BE2C (cell line): ENCODE measurements at regions not wholly inside any gene's neighbourhood (a gene's known extent, or its start where the extent isn't known, plus 50 kb on each side); places are given as distances from the start of the nearest gene placed in this dataset.

Source experiments
- DNase-seq: peaks from one replicate; pipeline ENCODE4 v3.0.0-alpha.2; 2020
- H3K27me3 ChIP-seq: fragments of 250-450 bp; sonication (Bioruptor Pico); 2 replicates; pipeline ENCODE4 v1.5.1; 2020; ENCODE audit warnings: mild to moderate bottlenecking
- H3K36me3 ChIP-seq: fragments of 250-450 bp; sonication (Bioruptor Pico); 2 replicates; pipeline ENCODE4 v1.5.1; 2020; ENCODE audit warnings: mild to moderate bottlenecking
- H3K4me1 ChIP-seq: fragments of 250-450 bp; sonication (Bioruptor Pico); 2 replicates; pipeline ENCODE4 v1.5.1; 2020
- H3K4me3 ChIP-seq: 2 replicates; pipeline ENCODE4 v1.5.1; 2011; ENCODE audit warnings: low read depth, low read length
- H3K9me3 ChIP-seq: fragments of 250-450 bp; sonication (Bioruptor Pico); 2 replicates; pipeline ENCODE4 v1.5.1; 2020
- TF ChIP-seq, protein P1 (sequence below): IDR thresholded peaks from 2 replicates; pipeline ENCODE4 v1.5.1; 2012; ENCODE audit warnings: mild to moderate bottlenecking, low read depth, low read length

GRCh38 chr18:11215216-11215615, 65.8 kb upstream of the PIEZO2 start:
- no peaks in the 10 kb centered on the region for H3K9me3 ChIP-seq
- DNase-seq = no peak
- peaks cover 4% of the 10 kb centered on the region; the same call in 1 of the 2 replicates for H3K4me1 ChIP-seq
- H3K27me3 ChIP-seq = no peaks in the 10 kb centered on the region
- no peak overlapping the region for H3K4me3 ChIP-seq
- H3K36me3 ChIP-seq = no peaks in the 10 kb centered on the region
- TF ChIP-seq, protein P1, sequence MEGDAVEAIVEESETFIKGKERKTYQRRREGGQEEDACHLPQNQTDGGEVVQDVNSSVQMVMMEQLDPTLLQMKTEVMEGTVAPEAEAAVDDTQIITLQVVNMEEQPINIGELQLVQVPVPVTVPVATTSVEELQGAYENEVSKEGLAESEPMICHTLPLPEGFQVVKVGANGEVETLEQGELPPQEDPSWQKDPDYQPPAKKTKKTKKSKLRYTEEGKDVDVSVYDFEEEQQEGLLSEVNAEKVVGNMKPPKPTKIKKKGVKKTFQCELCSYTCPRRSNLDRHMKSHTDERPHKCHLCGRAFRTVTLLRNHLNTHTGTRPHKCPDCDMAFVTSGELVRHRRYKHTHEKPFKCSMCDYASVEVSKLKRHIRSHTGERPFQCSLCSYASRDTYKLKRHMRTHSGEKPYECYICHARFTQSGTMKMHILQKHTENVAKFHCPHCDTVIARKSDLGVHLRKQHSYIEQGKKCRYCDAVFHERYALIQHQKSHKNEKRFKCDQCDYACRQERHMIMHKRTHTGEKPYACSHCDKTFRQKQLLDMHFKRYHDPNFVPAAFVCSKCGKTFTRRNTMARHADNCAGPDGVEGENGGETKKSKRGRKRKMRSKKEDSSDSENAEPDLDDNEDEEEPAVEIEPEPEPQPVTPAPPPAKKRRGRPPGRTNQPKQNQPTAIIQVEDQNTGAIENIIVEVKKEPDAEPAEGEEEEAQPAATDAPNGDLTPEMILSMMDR = no peak

- Histone ChIP-seq H3K4me1 (no peaks in the 10 kb centered on the region), H3K27me3 (no peaks in the 10 kb centered on the region), H3K4me3 (no peak overlapping the region), H3K9me3 (no peaks in the 10 kb centered on the region), H3K36me3 (no peaks in the 10 kb centered on the region)
- no peak for DNase-seq
- TF ChIP-seq, protein P1 = no peak
Measured at GRCh38 chr18:11204020-11204419, 54.7 kb upstream of the PIEZO2 start.

DNA sequence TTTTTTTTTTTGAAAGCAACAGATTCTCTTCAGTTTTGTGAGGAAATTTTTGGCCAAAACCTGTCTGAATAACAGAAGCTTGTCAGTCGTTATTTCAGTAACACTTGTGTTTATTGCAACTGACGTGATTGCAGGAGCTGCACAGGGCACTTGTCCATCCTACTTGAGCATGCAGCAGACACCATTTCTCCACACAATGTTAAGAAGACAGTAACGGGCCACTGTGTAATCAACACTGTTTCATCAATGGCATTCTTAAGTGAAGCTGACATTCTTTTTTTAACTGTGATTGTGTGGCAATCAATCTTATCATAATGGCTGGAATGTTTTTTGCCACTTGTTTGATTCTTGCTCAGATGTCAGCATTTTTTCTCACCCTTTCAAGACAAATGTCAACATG, 50.1 kb upstream of the PIEZO2 start:
- Histone ChIP-seq H3K36me3 (no peaks in the 10 kb centered on the region), H3K4me1 (no peaks in the 10 kb centered on the region), H3K9me3 (no peaks in the 10 kb centered on the region), H3K27me3 (no peaks in the 10 kb centered on the region), H3K4me3 (no peak overlapping the region)
- DNase-seq = no peak
- TF ChIP-seq, protein P1 = no peak
